RCC 7860 (cell line): ENCODE measurements at regions not wholly inside any gene's neighbourhood (a gene's known extent, or its start where the extent isn't known, plus 50 kb on each side); places are given as distances from the start of the nearest gene placed in this dataset.
"Not testable (repeated sequence)": the region's sequence is repeated elsewhere in the genome, so short reads cannot be mapped to it uniquely, and the experiment has no call there.

Experiments used
- DNase-seq: peaks from one replicate; pipeline ENCODE4 v3.0.0-alpha.2; 2015; ENCODE audit warnings: low spot score
- FAIRE-seq: peaks from 2 replicates; lab custom pipeline; 2012; peaks lifted over from hg19 to GRCh38; lab: Jason Lieb, UNC

GRCh38 chr2:90251576-90251975 lies 1560.1 kb downstream of the RPIA start:
- not testable (repeated sequence) for FAIRE-seq, DNase-seq

DNA sequence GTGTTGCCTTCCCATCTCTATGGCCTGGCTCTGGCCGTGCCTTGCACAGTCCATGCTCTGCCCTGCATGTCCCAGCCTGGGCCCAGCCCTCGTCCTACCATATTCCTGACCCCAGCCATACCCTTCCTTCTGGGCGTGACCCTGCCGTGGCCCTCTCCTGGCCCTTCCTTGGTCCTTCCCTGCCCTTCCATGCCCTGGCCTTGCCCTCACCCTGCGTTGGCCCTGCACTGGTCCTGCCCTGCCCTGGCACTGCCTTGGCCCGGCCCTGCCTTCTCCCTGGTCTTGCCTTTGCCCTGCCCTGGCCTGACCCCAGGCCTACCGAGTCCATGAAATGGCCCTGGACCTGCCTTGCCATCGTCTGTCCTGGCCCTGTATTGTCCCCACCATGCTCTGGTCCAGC lies 1561.8 kb downstream of the RPIA start:
- DNase-seq, FAIRE-seq: not testable (repeated sequence)

DNA sequence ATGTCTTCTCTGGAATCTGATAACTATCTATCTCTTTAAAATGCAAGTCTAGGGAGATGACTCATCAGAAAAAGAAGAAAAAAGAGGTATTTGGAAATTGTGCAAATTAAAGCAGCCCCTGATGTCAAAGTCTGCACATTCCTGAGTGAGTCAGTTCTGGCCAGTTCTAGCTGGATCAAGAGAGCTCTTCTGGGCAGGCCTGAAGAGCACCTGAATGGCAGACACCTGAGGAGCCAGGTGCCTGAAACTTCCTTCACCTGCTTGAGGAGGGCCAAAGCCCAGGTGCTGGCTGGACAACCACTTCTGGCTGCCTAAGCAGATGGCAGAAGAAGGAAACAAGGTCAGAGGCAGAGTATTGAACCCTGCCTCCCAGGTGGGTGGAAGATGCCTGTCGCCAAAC lies 1575.4 kb downstream of the RPIA start:
- not testable (repeated sequence) for DNase-seq, FAIRE-seq

- FAIRE-seq, DNase-seq: not testable (repeated sequence)
Observed at GRCh38 chr2:90287751-90288150, 1596.3 kb downstream of the RPIA start.

DNA sequence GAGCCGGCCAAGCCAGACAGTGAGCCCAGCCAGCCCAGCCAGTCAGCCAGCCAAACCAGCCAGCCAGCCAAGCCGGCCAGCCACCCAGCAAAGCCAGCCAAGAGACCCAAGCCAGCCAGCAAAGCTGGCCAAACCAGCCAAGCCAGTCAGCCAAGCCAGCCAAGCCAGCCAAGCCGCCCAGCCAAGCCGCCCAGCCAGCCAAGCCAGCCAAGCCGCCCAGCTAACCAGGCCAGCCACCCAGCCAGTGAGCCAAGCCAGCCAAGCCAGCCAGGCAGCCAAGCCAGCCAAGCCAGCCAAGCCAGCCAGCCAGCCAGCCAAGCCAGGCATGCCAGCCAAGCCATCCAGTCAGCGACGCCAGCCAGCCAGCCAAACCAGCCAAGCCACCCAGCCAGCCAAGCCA lies 1596.9 kb downstream of the RPIA start:
- FAIRE-seq, DNase-seq: not testable (repeated sequence)

DNA sequence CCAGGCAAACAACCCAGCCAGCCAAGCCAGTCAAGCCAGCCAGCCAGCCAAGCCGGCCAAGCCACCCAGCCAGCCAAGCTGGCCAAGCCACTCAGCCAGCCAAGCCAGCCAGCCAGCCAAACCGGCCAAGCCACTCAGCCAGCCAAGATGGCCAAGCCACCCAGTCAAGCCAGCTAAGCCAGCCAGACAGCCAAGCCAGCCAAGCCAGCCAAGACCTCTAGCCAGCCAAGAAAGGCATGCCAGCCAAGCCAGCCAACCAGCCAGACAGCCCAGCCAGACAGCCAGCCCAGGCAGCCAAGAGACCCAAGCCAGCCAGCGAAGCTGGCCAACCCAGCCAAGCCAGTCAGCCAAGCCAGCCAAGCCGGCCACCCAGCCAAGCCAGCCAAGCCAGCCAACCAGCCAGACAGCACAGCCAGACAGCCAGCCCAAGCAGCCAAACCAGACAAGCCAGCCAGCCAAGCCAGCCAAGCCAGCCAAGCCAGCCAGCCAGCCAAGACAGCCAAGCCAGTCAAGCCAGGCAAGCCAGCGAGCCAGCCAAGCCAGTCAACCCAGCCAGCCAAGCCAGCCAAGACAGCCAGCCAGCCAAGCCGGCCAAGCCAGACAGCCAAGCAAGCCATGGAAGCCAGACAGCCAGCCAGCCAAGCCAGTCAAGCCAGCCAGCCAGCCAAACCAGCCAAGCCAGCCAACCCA lies 1598.0 kb downstream of the RPIA start:
- DNase-seq, FAIRE-seq: not testable (repeated sequence)

DNA sequence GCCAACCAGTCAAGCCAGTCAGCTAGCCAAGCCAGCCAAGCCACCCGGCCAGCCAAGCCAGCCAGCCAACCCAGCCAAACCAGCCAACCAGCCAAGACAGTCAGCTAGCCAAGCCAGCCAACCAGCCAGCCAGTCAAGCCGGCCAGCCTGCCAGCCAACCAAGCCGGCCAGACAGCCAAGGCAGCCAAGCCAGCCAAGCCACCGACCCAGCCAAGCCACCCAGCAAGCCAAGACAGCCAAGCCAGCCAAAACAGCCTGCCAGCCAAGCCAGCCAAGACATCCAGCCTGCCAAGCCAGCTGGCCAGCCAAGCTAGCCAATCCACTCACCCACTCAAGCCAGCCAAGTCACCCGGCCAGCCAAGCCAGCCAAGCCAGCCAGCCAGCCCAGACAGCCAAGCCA lies 1599.2 kb downstream of the RPIA start:
- not testable (repeated sequence) for FAIRE-seq, DNase-seq

DNA sequence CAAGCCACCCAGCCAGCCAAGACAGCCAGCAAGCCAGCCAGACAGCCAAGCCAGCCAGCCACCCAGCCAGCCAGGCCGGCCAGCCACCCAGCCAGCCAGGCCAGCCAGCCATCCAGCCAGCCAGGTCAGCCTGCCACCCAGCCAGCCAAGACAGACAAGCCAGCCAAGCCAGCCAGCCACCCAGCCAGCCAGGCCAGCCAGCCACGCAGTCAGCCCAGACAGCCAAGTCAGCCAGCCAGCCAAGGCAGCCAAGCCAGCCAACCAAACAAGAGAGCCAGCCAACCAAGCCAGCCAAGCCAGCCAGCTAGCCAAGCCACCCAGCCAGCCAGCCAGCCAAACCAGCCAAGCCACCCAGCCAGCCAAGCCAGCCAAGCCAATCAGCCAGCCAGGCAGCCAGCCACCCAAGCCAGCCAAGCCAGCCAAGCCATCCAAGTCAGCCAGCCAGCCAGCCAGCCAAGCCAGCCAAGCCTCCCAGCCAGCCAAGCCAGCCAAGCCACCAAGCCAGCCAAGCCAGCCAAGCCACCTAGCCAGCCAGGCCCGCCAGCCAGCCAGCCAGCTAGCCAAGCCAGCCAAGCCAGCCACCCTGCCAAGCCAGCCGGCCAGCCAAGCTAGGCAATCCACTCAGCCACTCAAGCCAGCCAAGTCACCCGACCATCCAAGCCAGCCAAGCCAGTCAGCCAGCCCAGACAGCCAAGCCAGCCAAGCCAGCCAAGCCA lies 1599.9 kb downstream of the RPIA start:
- not testable (repeated sequence) for FAIRE-seq

DNA sequence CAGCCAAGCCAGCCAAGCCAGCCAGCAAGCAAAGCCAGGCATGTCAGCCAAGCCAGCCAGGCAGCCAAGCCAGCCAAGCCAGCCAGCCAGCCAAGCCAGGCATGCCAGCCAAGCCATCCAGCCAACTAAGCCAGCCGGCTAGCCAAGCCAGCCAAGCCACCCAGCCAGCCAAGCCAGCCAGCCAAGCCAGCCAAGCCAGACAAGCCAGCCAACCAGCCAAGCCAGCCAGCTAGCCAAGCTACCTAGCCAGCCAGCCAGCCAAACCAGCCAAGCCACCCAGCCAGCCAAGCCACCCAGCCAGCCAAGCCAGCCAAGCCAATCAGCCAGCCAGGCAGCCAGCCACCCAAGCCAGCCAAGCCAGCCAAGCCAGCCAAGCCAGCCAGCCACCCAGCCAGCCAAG lies 1600.5 kb downstream of the RPIA start:
- DNase-seq = not testable (repeated sequence)

More for the DNA sequence above, 1599.9 kb downstream of the RPIA start:
- not testable (repeated sequence) for DNase-seq

GRCh38 chr2:90292451-90292850 lies 1601.0 kb downstream of the RPIA start:
- DNase-seq, FAIRE-seq: not testable (repeated sequence)

More for the DNA sequence above, 1600.5 kb downstream of the RPIA start:
- not testable (repeated sequence) for FAIRE-seq

- not testable (repeated sequence) for FAIRE-seq, DNase-seq
Observed at GRCh38 chr2:90293224-90293623, 1601.8 kb downstream of the RPIA start.

- not testable (repeated sequence) for FAIRE-seq, DNase-seq
Observed at GRCh38 chr2:90293806-90294205, 1602.3 kb downstream of the RPIA start.

- FAIRE-seq, DNase-seq: not testable (repeated sequence)
Observed at GRCh38 chr2:90295036-90295750, 1603.7 kb downstream of the RPIA start.

DNA sequence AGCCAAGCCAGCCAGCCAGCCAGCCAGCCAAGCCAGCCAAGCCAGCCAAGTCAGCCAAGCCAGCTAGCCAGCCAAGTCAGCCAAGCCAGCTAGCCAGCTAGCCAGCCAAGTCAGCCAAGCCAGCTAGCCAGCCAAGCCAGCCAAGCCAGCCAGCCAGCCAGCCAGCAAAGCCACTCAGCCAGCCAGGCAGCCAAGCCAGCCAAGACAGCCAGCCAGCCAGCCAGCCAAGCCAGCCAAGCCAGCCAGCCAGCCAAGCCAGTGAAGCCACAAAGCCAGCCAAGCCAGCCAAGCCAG lies 1605.0 kb downstream of the RPIA start:
- not testable (repeated sequence) for FAIRE-seq, DNase-seq

DNA sequence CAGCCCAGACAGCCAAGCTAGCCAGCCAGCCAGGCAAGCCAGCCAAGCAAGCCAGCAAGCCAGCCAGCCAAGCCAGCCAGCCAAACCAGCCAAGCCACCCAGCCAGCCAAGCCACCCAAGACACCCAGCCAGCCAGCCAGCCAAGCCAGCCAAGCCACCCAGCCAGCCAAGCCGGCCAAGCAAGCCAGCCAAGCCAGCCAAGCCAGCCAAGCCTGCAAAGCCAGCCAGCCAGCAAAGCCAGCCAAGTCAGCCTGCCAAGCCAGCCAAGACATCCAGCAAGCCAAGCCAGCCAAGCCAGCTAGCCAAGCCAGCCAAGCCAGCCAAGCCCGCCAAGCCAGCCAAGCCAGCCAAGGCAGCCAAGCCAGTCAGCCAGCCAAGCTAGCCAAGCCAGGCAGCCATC lies 1606.2 kb downstream of the RPIA start:
- not testable (repeated sequence) for FAIRE-seq, DNase-seq

DNA sequence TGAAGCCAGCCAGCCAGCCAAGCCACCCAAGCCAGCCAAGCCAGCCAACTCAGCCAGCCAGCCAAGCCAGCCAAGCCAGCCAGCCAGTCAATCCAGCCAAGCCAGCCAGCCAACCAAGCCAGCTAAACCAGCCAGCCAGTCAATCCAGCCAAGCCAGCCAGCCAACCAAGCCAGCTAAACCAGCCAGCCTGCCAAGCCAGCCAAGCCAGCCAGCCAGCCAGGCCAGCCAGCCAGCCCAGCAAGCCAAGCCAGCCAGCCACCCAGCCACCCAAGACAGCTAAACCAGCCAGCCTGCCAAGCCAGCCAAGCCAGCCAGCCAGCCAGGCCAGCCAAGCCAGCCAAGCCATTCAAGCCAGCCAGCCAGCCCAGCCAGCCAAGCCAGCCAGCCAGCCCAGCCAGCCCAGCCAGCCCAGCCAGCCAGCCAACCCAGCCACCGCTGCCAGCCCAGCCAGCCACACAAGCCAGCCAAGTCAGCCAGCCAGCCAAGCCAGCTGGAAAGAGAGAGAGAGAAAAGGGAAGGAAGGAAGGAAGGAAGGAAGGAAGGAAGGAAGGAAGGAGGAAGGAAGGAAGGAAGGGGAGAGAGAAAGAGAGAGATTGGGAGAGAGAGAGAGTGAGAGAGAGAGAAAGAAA lies 1606.8 kb downstream of the RPIA start:
- DNase-seq, FAIRE-seq: not testable (repeated sequence)

- not testable (repeated sequence) for FAIRE-seq, DNase-seq
Observed at GRCh38 chr2:90298983-90299382, 1607.5 kb downstream of the RPIA start.

- DNase-seq, FAIRE-seq: not testable (repeated sequence)
Observed at GRCh38 chr2:90322982-90323381, 1631.5 kb downstream of the RPIA start.

DNA sequence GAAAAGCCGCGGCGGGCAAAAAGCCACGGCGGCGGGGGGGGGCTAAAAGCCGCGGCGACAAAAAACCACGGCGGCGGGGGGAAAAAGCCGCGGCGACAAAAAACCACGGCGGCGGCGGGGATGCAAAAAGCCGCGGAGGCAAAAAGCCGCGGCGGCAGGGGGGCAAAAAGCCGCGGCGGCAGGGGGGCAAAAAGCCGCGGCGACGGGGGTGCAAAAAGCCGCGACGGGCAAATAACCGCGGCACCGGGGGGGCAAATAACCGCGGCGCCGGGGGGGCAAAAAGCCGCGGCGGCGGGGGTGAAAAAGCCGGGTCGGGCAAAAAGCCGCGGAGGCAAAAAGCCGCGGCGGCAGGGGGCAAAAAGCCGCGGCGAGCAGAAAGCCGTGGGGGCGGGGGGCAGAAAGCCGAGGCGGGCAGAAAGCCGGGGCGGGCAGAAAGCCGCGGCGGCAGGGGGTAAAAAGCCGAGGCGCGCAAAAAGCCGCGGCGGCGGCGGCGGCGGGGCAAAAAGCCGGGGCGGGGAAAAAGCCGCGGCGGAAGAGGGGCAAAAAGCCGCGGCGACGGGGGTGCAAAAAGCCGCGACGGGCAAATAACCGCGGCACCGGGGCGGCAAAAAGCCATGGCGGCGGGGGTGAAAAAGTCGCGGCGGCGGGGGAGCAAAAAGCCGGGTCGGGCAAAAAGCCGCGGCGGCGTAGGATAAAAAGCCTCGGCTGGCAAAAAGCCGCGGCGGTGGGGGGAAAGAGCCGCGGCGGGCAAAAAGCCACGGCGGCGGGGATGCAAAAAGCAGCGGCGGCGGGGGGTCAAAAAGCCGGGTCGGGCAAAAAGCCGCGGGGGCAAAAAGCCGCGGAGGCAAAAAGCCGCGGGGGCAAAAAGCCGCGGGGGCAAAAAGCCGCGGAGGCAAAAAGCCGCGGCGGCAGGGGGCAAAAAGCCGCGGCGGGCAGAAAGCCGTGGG lies 1632.4 kb downstream of the RPIA start:
- FAIRE-seq = not testable (repeated sequence)

GRCh38 chr2:90324672-90325071 lies 1633.2 kb downstream of the RPIA start:
- FAIRE-seq, DNase-seq: not testable (repeated sequence)

More for the DNA sequence above, 1632.4 kb downstream of the RPIA start:
- not testable (repeated sequence) for DNase-seq
